DND-41 (cell line): ENCODE measurements at regions not wholly inside any gene's neighbourhood (a gene's known extent, or its start where the extent isn't known, plus 50 kb on each side); places are given as distances from the start of the nearest gene placed in this dataset.
A peak's percentile ranks its signal among the peaks of the same experiment; 100 is the strongest.
"Not testable (repeated sequence)": the region's sequence is repeated elsewhere in the genome, so short reads cannot be mapped to it uniquely, and the experiment has no call there.

Experiments used
- ATAC-seq: fragments of 200-7000 bp; cut with Tn5 transposase; 3 replicates; pipeline ENCODE4 v1.9.1; 2021; ENCODE audit warnings: low read depth; ENCODE audit not compliant: insufficient read depth
- DNase-seq: peaks from one replicate; pipeline ENCODE4 v3.0.0-alpha.2; 2020
- H2AFZ ChIP-seq: 2 replicates; pipeline ENCODE4 v1.6.0; 2012; ENCODE audit warnings: low read depth, low read length
- H3K27ac ChIP-seq: 2 replicates; pipeline ENCODE4 v1.5.1; 2012; ENCODE audit warnings: low read length, inconsistent platforms
- H3K27me3 ChIP-seq: fragments of 200-600 bp; sonication (generic); 2 replicates; pipeline ENCODE4 v1.6.0; 2012; ENCODE audit warnings: low read length, mild to moderate bottlenecking, inconsistent platforms; ENCODE audit not compliant: insufficient read depth, poor library complexity
- H3K36me3 ChIP-seq: 2 replicates; pipeline ENCODE4 v1.5.1; 2012; ENCODE audit warnings: low read length, inconsistent platforms; ENCODE audit not compliant: insufficient read depth
- H3K4me1 ChIP-seq: 2 replicates; pipeline ENCODE4 v1.5.1; 2012; ENCODE audit warnings: mild to moderate bottlenecking, low read length; ENCODE audit not compliant: insufficient read depth
- H3K4me2 ChIP-seq: 2 replicates; pipeline ENCODE4 v1.6.0; 2012; ENCODE audit warnings: mild to moderate bottlenecking, moderate library complexity, low read length, inconsistent platforms; ENCODE audit not compliant: insufficient read depth
- H3K4me3 ChIP-seq, 2 experiments: fragments of 200-600 bp in 1 of 2; shearing (Covaris generic) in 1 of 2; 2 replicates each; pipeline ENCODE4 v1.5.1; 2012 to 2016; ENCODE audit warnings: inconsistent platforms in 2 of 2, low read length in 2 of 2, mild to moderate bottlenecking in 2 of 2, low read depth in 1 of 2, moderate library complexity in 1 of 2
- H3K79me2 ChIP-seq: 2 replicates; pipeline ENCODE4 v1.6.0; 2012; ENCODE audit warnings: low read length, inconsistent platforms; ENCODE audit not compliant: insufficient read depth
- H3K9ac ChIP-seq: 2 replicates; pipeline ENCODE4 v1.6.0; 2012; ENCODE audit warnings: low read depth, mild to moderate bottlenecking, inconsistent platforms, low read length, moderate library complexity
- H3K9me3 ChIP-seq: 2 replicates; pipeline ENCODE4 v1.5.1; 2012; ENCODE audit warnings: low read length, moderate library complexity, mild to moderate bottlenecking, inconsistent platforms; ENCODE audit not compliant: insufficient read depth, severe bottlenecking
- H4K20me1 ChIP-seq: 2 replicates; pipeline ENCODE4 v1.6.0; 2012; ENCODE audit warnings: low read length; ENCODE audit not compliant: insufficient read depth
- CTCF ChIP-seq: IDR thresholded peaks from 2 replicates; pipeline ENCODE4 v1.5.1; 2012; ENCODE audit warnings: borderline replicate concordance, low read length, moderate library complexity, mild to moderate bottlenecking; ENCODE audit not compliant: poor library complexity, severe bottlenecking; ENCODE audit errors: extremely low read depth

GRCh38 chr2:89306869-89307637 is 615.6 kb downstream of the RPIA start:
- H3K27ac ChIP-seq, H3K9ac ChIP-seq, H3K27me3 ChIP-seq, DNase-seq, H3K79me2 ChIP-seq, H3K4me1 ChIP-seq, H3K9me3 ChIP-seq, H2AFZ ChIP-seq, ATAC-seq, H4K20me1 ChIP-seq, H3K4me2 ChIP-seq, H3K4me3 ChIP-seq, H3K36me3 ChIP-seq: not testable (repeated sequence)

GRCh38 chr2:89318990-89319389 is 627.5 kb downstream of the RPIA start:
- not testable (repeated sequence) for H4K20me1 ChIP-seq, DNase-seq, H3K4me3 ChIP-seq, H3K27ac ChIP-seq, H3K9me3 ChIP-seq, H3K9ac ChIP-seq, H3K27me3 ChIP-seq, H3K36me3 ChIP-seq, ATAC-seq, H3K79me2 ChIP-seq, H3K4me2 ChIP-seq, H3K4me1 ChIP-seq, H2AFZ ChIP-seq

GRCh38 chr2:89325894-89326293 is 634.4 kb downstream of the RPIA start:
- H3K4me3 ChIP-seq, H3K9me3 ChIP-seq, H3K4me2 ChIP-seq, H3K9ac ChIP-seq, H3K36me3 ChIP-seq, H4K20me1 ChIP-seq, H3K27me3 ChIP-seq, ATAC-seq, H3K79me2 ChIP-seq, H2AFZ ChIP-seq, DNase-seq, H3K4me1 ChIP-seq, H3K27ac ChIP-seq: not testable (repeated sequence)

- H3K79me2 ChIP-seq, ATAC-seq, H3K4me1 ChIP-seq, H3K36me3 ChIP-seq, H4K20me1 ChIP-seq, H3K9me3 ChIP-seq, H3K4me2 ChIP-seq, H3K4me3 ChIP-seq, H3K27me3 ChIP-seq, H3K9ac ChIP-seq, H2AFZ ChIP-seq, H3K27ac ChIP-seq: not testable (repeated sequence)
- peak; percentile 3 for DNase-seq
- TF ChIP-seq CTCF = peak; percentile 38
These were observed 635.0 kb downstream of the RPIA start for GRCh38 chr2:89326455-89326854.

GRCh38 chr2:89328790-89329189 is 637.3 kb downstream of the RPIA start:
- H3K4me1 ChIP-seq, H3K27ac ChIP-seq, H3K27me3 ChIP-seq, H2AFZ ChIP-seq, H3K4me2 ChIP-seq, H4K20me1 ChIP-seq, H3K4me3 ChIP-seq, H3K36me3 ChIP-seq, H3K9me3 ChIP-seq, DNase-seq, H3K9ac ChIP-seq, H3K79me2 ChIP-seq: not testable (repeated sequence)
- peak; percentile 62 for ATAC-seq
